Fibroblast of upper back skin (primary cell): ENCODE measurements at regions not wholly inside any gene's neighbourhood (a gene's known extent, or its start where the extent isn't known, plus 50 kb on each side); places are given as distances from the start of the nearest gene placed in this dataset.
"Not testable (repeated sequence)": the region's sequence is repeated elsewhere in the genome, so short reads cannot be mapped to it uniquely, and the experiment has no call there.

Experiments
- DNase-seq: peaks from one replicate; pipeline ENCODE4 v3.0.0-alpha.2; 2013

- no peak for DNase-seq
Measured at GRCh38 chr12:31819427-31819826, 90.6 kb upstream of the AMN1 start.

GRCh38 chr12:31818623-31819268, 89.9 kb upstream of the AMN1 start:
- no peak for DNase-seq

- no peak for DNase-seq
Measured at GRCh38 chr12:31817120-31817519, 88.3 kb upstream of the AMN1 start.

GRCh38 chr12:31815096-31815495, 86.3 kb upstream of the AMN1 start:
- no peak for DNase-seq

GRCh38 chr12:31813305-31813704, 84.5 kb upstream of the AMN1 start:
- no peak for DNase-seq

- DNase-seq, result no peak
Measured at GRCh38 chr12:31807773-31808097, 78.9 kb upstream of the AMN1 start.

- not testable (repeated sequence) for DNase-seq
Measured at GRCh38 chr12:31807081-31807772, 78.4 kb upstream of the AMN1 start.

GRCh38 chr12:31805681-31806080, 76.9 kb upstream of the AMN1 start:
- not testable (repeated sequence) for DNase-seq

- DNase-seq, result not testable (repeated sequence)
Measured at GRCh38 chr12:31804707-31805106, 75.9 kb upstream of the AMN1 start.

GRCh38 chr12:31804185-31804504, 75.3 kb upstream of the AMN1 start:
- DNase-seq, result no peak

GRCh38 chr12:31803306-31804184, 74.7 kb upstream of the AMN1 start:
- DNase-seq, result no peak

GRCh38 chr12:31801872-31802271, 73.1 kb upstream of the AMN1 start:
- DNase-seq, result no peak

- DNase-seq, result no peak
Measured at GRCh38 chr12:31797230-31797872, 68.5 kb upstream of the AMN1 start.

GRCh38 chr12:31796270-31796951, 67.6 kb upstream of the AMN1 start:
- DNase-seq, result no peak

- no peak for DNase-seq
Measured at GRCh38 chr12:31794745-31795144, 65.9 kb upstream of the AMN1 start.

GRCh38 chr12:31791265-31791664, 62.4 kb upstream of the AMN1 start:
- not testable (repeated sequence) for DNase-seq

- no peak for DNase-seq
Measured at GRCh38 chr12:31790759-31791158, 61.9 kb upstream of the AMN1 start.

GRCh38 chr12:31785318-31785717, 56.5 kb upstream of the AMN1 start:
- no peak for DNase-seq

GRCh38 chr12:31783996-31784645, 55.3 kb upstream of the AMN1 start:
- DNase-seq, result no peak

GRCh38 chr12:31783556-31783955, 54.7 kb upstream of the AMN1 start:
- no peak for DNase-seq

- no peak for DNase-seq
Measured at GRCh38 chr12:31781894-31782540, 53.2 kb upstream of the AMN1 start.

- no peak for DNase-seq
Measured at GRCh38 chr12:31780096-31780495, 51.3 kb upstream of the AMN1 start.
